ENCODE measurements at regions not wholly inside any gene's neighbourhood (a gene's known extent, or its start where the extent isn't known, plus 50 kb on each side); places are given as distances from the start of the nearest gene placed in this dataset.

GRCh38 chr3:147493666-147494065 is 84.5 kb downstream of the ZIC1 start:
- TF ChIP-seq, protein P1, sequence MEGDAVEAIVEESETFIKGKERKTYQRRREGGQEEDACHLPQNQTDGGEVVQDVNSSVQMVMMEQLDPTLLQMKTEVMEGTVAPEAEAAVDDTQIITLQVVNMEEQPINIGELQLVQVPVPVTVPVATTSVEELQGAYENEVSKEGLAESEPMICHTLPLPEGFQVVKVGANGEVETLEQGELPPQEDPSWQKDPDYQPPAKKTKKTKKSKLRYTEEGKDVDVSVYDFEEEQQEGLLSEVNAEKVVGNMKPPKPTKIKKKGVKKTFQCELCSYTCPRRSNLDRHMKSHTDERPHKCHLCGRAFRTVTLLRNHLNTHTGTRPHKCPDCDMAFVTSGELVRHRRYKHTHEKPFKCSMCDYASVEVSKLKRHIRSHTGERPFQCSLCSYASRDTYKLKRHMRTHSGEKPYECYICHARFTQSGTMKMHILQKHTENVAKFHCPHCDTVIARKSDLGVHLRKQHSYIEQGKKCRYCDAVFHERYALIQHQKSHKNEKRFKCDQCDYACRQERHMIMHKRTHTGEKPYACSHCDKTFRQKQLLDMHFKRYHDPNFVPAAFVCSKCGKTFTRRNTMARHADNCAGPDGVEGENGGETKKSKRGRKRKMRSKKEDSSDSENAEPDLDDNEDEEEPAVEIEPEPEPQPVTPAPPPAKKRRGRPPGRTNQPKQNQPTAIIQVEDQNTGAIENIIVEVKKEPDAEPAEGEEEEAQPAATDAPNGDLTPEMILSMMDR (IDR thresholded peaks at IDR 0.05) = no peak
- TF ChIP-seq POLR2A (IDR thresholded peaks at IDR 0.05; ENCODE audit: low read length) = no peak
- TF ChIP-seq, protein P2, sequence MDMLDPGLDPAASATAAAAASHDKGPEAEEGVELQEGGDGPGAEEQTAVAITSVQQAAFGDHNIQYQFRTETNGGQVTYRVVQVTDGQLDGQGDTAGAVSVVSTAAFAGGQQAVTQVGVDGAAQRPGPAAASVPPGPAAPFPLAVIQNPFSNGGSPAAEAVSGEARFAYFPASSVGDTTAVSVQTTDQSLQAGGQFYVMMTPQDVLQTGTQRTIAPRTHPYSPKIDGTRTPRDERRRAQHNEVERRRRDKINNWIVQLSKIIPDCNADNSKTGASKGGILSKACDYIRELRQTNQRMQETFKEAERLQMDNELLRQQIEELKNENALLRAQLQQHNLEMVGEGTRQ (IDR thresholded peaks at IDR 0.05) = no peak
- TF ChIP-seq, protein P3, sequence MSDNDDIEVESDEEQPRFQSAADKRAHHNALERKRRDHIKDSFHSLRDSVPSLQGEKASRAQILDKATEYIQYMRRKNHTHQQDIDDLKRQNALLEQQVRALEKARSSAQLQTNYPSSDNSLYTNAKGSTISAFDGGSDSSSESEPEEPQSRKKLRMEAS (IDR thresholded peaks at IDR 0.05) = no peak
- no peak for TF ChIP-seq HDAC2 (IDR thresholded peaks at IDR 0.05)
- no peak for TF ChIP-seq EHMT2 (IDR thresholded peaks at IDR 0.05; ENCODE audit: low read depth)
